Endometrium (tissue), 2 donors: ENCODE measurements at regions not wholly inside any gene's neighbourhood (a gene's known extent, or its start where the extent isn't known, plus 50 kb on each side); places are given as distances from the start of the nearest gene placed in this dataset.
"Not testable (repeated sequence)": the region's sequence is repeated elsewhere in the genome, so short reads cannot be mapped to it uniquely, and the experiment has no call there.

Source experiments
- FAIRE-seq: peaks from 2 replicates; lab custom pipeline; 2012; peaks lifted over from hg19 to GRCh38; lab: Jason Lieb, UNC
- donor health status: control.
- donor health status: control.

GRCh38 chr7:6990426-6991152 lies 164.5 kb upstream of the CCZ1B start:
- FAIRE-seq, result not testable (repeated sequence)

GRCh38 chr7:6991169-6991611 lies 165.1 kb upstream of the CCZ1B start:
- not testable (repeated sequence) for FAIRE-seq

GRCh38 chr7:6991686-6992085 lies 165.6 kb upstream of the CCZ1B start:
- FAIRE-seq, result not testable (repeated sequence)

- not testable (repeated sequence) for FAIRE-seq
These were observed 166.1 kb upstream of the CCZ1B start for GRCh38 chr7:6992133-6992532.

DNA sequence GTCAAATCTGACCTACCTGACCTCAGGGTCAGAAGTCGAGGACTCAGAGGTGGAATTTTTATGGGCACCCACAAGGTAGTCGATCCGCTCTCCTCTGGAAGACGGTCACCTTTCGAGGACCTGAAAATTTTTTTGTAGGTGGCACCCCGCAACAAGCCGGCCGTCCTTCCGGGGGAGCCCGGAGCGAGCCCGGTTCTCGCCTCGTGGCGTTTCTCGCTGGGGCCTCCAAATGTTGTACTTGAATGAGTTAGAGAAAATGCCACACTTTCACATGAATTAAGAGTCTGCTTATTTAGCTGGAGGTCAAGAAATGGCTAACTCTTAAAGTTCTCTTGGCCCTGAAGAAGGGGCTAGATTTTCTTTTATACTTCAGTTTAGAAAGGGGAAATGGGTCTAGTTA lies 169.0 kb upstream of the CCZ1B start:
- not testable (repeated sequence) for FAIRE-seq

- FAIRE-seq, result not testable (repeated sequence)
These were observed 169.6 kb upstream of the CCZ1B start for GRCh38 chr7:6995493-6996289.

- not testable (repeated sequence) for FAIRE-seq
These were observed 173.1 kb upstream of the CCZ1B start for GRCh38 chr7:6999067-6999666.

DNA sequence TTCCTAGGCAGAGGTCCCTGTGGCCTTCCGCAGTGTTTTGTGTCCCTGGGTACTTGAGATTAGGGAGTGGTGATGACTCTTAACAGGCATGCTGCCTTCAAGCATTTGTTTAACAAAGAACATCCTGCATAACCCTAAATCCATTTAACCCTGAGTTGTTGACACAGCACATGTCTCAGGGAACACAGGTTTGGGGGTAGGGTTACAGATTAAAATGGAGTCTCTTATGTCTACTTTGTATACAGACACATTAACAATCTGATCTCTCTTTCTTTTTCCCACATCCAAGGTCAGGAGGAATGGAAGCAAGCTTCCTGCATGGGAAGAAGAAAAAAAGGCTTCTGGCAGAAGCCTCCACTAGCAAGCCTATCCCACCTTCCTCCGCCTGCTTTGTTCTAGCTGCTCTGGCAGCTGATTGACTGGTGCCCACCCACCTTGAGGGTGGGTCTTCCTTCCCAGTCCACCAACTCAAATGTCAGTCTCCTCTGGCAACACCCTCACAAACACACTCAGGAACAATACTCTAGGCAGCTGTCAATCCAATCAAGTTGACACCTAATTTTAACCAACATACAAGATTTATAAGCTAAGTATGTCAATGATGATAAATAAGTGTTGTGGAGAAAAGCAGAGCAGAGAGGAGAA lies 176.5 kb upstream of the CCZ1B start:
- no peak for FAIRE-seq

- no peak for FAIRE-seq
These were observed 177.0 kb upstream of the C1GALT1 start for GRCh38 chr7:7005303-7005702.

GRCh38 chr7:7005949-7006348 lies 176.4 kb upstream of the C1GALT1 start:
- not testable (repeated sequence) for FAIRE-seq

DNA sequence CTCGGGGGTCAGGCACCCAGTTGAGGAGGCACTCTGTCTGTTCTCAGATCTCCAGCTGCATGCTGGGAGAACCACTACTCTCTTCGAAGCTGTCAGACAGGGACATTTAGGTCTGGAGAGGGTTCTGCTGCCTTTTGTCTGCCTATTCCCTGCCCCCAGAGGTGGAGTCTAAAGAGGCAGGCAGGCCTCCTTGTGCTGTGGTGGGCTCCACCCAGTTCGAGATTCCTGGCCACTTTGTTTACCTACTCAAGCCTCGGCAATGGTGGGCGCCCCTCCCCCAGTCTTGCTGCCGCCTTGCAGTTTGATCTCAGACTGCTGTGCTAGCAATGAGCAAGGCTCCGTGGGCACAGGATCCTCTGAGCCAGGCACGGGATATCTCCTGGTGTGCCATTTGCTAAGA lies 171.1 kb upstream of the C1GALT1 start:
- FAIRE-seq, result not testable (repeated sequence)

- not testable (repeated sequence) for FAIRE-seq
These were observed 170.6 kb upstream of the C1GALT1 start for GRCh38 chr7:7011751-7012150.

- FAIRE-seq, result no peak
These were observed 167.3 kb upstream of the C1GALT1 start for GRCh38 chr7:7014827-7015595.

GRCh38 chr7:7017707-7018280 lies 164.6 kb upstream of the C1GALT1 start:
- FAIRE-seq, result no peak

DNA sequence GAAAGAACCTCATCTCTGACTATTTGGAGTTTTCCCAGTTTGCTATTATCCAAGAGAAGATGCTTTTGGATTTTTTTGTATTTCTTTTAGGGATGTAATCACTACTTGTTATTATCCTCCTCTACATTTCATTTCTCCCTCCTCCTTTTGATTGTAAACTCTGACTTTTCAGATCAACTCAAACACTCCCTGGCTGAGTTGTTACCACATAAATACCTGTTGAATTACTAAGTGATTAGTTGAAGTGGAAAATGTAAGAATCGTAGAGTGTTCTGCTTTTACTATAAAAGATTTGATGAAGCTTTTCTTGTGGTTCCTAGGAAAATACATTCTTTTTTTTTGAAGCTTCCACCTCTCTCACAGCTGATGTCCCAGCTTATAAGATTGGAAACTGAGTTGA lies 164.1 kb upstream of the C1GALT1 start:
- no peak for FAIRE-seq

DNA sequence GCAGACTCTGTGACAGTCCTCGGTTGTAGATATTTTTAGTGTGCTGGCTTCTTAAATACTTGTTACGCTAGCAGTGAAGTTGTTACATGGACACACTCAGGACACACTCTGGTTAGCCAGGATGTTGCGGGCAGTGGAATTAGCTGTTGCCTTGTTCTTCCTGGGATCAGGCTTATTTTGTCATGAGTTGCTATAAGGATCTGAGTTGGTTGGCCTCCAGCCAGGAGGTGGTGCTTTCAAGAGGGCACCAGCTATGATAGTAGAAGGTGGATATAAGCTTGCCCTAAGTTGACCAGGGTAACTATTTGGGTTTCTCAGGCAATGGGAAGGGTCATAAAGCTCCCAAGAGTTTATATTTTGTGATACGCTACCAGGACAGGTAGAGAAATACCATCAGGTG lies 150.1 kb upstream of the C1GALT1 start:
- no peak for FAIRE-seq

- no peak for FAIRE-seq
These were observed 146.5 kb upstream of the C1GALT1 start for GRCh38 chr7:7035851-7036250.

DNA sequence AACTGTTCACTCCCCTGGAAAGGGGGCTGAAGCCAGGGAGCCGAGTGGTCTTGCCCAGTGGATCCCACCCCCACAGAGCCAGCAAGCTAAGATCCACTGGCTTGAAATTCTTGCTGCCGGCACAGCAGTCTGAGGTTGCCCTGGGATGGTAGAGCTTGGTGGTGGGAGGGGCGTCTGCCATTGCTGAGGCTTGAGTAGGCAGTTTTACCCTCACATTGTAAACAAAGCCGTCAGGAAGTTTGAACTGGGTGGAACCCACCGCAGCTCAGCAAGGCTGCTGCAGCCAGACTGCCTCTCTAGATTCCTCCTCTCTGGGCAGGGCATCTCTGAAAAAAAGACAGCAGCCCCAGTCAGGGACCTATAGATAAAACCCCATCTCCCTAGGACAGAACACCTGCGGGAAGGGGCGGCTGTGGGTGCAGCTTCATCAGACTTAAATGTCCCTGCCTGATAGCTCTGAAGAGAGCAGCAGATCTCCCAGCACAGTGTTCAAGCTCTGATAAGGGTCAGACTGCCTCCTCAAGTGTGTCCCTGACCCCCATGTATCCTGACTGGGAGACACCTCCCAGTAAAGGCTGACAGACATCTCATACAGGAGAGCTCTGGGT lies 140.0 kb upstream of the C1GALT1 start:
- not testable (repeated sequence) for FAIRE-seq

GRCh38 chr7:7044806-7045205 lies 137.5 kb upstream of the C1GALT1 start:
- FAIRE-seq, result no peak

DNA sequence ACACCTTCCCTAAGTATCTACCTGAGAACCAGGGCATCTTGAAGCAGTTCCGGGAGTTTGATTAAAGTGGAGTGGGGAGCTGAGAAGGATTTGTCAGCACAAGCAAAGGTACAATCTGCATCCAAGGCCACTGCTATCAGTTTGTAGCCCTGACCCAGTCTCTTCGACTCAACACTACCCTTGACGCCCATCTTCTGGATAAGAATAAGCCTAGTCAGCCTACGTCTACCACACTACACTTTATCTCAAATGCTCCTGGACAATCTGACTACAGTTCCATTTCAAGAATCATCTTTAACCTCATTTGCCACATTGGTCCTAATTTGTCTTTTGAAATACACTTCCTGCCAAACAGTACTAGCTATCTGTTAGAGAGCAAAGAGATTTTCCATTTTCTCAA lies 134.1 kb upstream of the C1GALT1 start:
- no peak for FAIRE-seq
